GM18505 (cell line): ENCODE measurements at regions not wholly inside any gene's neighbourhood (a gene's known extent, or its start where the extent isn't known, plus 50 kb on each side); places are given as distances from the start of the nearest gene placed in this dataset.

Experiments
- ATAC-seq: cut with Tn5 transposase; IDR thresholded peaks from one replicate; pipeline ENCODE4 v1.9.1; 2021; ENCODE audit not compliant: unreplicated experiment
- POLR2A ChIP-seq: IDR thresholded peaks from 4 replicates; pipeline ENCODE4 v1.6.1; 2011; ENCODE audit warnings: borderline replicate concordance; ENCODE audit not compliant: insufficient read depth, insufficient read length; ENCODE audit errors: extremely low read depth

GRCh38 chr9:90033028-90033650 is 428.3 kb downstream of the GADD45G start:
- no peak for ATAC-seq
- TF ChIP-seq POLR2A: no peak

DNA sequence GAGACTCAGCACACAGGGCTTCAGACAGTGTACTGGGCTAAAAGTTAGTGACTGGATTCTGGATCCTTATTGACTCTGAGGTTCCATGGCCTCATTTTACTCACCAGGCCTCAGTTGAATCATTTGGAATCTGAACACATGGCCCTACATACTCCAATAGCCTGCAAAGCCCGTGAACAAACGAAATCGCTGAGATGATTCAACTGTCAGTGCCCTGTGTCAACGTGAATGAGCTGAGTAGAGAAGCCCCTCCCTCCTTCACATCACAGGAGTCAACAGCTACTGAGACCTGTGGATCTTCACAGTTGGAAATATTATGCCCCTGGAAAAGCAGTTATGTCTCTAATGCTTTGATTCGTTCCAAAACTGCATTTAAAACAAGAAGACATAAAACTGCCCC is 429.3 kb downstream of the GADD45G start:
- no peak for ATAC-seq
- no peak for TF ChIP-seq POLR2A

- TF ChIP-seq POLR2A: no peak
- ATAC-seq: no peak
Measured at GRCh38 chr9:90035471-90035870, 430.7 kb downstream of the GADD45G start.

GRCh38 chr9:90037146-90037797 is 432.5 kb downstream of the GADD45G start:
- no peak for TF ChIP-seq POLR2A
- ATAC-seq: no peak

DNA sequence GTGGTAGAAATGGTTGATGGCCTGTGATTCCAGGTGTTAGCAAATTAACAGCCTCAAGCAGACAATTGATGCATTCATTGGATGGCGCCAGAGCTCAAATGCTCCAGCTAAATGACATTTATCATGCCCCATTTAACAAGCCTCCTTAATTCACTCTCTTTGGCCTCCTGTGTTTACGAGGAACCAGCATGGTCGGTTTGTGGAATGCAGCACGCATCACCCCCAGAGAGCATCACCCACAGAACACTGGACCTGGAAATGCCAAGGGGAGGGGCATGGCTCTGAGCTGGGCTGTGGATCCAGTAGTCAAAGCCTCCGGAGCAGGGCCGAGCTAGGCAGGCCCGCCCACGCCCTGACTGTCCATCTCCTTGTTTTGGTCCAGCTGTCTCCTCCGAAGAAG is 434.0 kb downstream of the GADD45G start:
- ATAC-seq: no peak
- no peak for TF ChIP-seq POLR2A

GRCh38 chr9:90044263-90044662 is 439.5 kb downstream of the GADD45G start:
- ATAC-seq: no peak
- TF ChIP-seq POLR2A: no peak

GRCh38 chr9:90044710-90045151 is 439.9 kb downstream of the GADD45G start:
- no peak for ATAC-seq
- TF ChIP-seq POLR2A: no peak

GRCh38 chr9:90046317-90046861 is 441.6 kb downstream of the GADD45G start:
- TF ChIP-seq POLR2A: no peak

GRCh38 chr9:90047828-90048227 is 443.0 kb downstream of the GADD45G start:
- ATAC-seq: no peak
- no peak for TF ChIP-seq POLR2A

More at GRCh38 chr9:90046317-90046861, 441.6 kb downstream of the GADD45G start:
- no peak for ATAC-seq

DNA sequence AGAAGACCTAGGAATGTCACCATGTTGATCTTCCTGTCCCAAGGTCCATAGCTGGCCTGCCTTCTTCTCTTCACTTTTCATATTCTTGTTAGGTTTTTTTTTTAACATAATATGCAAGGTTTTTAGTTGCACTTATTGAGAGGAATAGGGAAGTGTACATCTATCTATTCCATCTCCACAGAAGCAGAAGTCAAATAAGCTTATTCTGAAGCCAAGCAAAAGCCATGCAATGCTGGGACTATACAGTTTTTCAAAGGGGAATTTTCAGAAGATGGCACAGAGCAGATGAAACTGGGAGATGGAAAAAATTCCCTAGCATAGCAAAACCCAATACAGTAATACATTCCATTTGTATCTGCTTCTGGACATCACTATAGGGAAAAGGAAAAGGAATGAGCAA is 447.6 kb downstream of the GADD45G start:
- ATAC-seq: no peak
- TF ChIP-seq POLR2A: no peak

GRCh38 chr9:90053027-90053426 is 448.2 kb downstream of the GADD45G start:
- no peak for TF ChIP-seq POLR2A

DNA sequence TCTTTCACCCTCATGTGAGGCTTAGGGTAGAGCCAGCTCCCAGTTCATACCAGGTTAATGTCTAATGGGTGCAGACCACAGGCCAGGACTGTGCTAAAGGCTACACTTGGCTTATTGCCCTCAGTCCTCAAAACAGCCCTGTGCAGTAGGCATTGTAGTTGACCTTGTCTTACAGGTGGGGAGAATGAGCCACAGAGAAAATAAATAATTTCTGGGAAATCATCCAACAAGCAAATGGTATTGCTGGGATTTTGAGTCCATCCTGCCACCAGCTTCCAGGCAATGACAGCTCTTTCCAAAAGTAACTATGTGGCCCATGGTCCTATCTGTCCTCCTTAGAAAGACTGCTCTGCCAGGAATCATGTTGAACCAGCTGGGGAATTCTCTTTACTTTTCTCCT is 450.0 kb downstream of the GADD45G start:
- no peak for ATAC-seq
- TF ChIP-seq POLR2A: no peak

More at GRCh38 chr9:90053027-90053426, 448.2 kb downstream of the GADD45G start:
- ATAC-seq: no peak

DNA sequence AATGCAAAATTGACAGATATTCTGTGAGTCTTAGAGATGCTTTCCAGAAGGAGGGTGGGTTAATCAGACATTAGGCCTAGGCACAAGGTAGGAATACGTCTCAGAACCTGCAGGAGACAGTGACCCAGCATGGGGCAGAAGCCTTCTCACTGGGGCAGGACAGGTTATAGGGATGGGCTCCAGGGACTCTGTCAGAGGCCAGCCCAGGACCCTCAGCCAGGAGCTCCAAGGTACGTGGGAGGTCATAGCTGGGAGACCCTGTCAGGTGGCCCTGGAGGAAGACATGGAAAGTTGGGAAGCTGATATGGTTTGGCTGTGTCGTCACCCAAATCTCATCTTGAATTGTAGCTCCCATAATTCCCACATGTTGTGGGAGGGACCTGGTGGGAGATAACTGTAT is 450.4 kb downstream of the GADD45G start:
- ATAC-seq: no peak
- no peak for TF ChIP-seq POLR2A

DNA sequence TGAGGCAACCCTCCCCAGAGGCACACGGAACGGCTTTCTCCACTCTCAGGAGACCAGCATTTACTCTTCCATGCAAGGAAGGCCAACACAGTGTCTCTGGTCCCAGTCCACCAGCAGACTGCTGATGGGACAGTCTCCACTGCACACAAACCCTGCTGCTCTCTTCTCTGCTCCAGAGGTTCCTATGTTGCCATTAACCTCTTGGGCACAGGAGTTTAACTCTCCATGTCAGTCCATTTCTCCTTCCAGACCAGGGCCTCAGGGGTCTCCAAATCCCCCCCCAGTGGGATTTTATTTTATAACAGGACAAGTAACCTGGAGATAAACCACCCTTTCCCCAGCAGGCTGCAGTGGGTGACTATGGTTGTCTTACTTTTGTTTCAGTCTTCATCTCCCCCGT is 452.5 kb downstream of the GADD45G start:
- ATAC-seq: no peak
- no peak for TF ChIP-seq POLR2A
